ENCODE measurements at regions not wholly inside any gene's neighbourhood (a gene's known extent, or its start where the extent isn't known, plus 50 kb on each side); places are given as distances from the start of the nearest gene placed in this dataset.

DNA sequence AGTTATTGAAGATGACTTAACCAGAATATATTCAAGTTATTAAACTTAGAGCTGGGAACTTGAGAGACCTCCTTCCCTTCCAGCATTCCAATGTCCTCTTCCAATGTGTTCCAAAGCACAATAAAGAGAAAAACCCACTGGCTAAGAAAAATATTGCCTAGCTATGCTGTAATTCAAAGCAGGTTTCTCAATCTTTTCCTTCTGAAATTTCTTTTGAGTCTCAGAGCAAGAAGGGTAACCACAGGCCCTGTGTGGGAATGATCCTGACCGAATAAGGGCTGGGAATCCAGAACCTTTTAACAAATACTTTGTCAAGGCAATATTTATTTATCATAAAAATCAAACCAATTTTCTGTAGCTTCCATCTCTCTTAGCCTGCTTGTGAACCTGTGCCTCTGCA, 150.7 kb upstream of the SFRP2 start:
- ChIA-PET POLR2A (ENCODE audit: low non-redundant PET) (no interaction called here), CTCF (no interaction called here)
- Histone ChIP-seq H3K4me1 (ENCODE audit: insufficient read depth, low read length, poor library complexity, severe bottlenecking) (no peaks in the 10 kb centered on the region), H3K36me3 (ENCODE audit: insufficient read depth, low read length, poor library complexity, severe bottlenecking) (no peaks in the 10 kb centered on the region), H3K4me3 (ENCODE audit: low read depth, low read length, poor library complexity, severe bottlenecking) (no peak overlapping the region), H3K27ac (ENCODE audit: low read depth, low read length, poor library complexity, severe bottlenecking) (no peak overlapping the region), H3K27me3 (replicated peaks; ENCODE audit: insufficient read depth, low read depth, low read length, poor library complexity) (no peaks in the 10 kb centered on the region), H3K9me3 (ENCODE audit: low read depth, low read length, poor library complexity, severe bottlenecking) (no peaks in the 10 kb centered on the region)
- TF ChIP-seq, protein P1, sequence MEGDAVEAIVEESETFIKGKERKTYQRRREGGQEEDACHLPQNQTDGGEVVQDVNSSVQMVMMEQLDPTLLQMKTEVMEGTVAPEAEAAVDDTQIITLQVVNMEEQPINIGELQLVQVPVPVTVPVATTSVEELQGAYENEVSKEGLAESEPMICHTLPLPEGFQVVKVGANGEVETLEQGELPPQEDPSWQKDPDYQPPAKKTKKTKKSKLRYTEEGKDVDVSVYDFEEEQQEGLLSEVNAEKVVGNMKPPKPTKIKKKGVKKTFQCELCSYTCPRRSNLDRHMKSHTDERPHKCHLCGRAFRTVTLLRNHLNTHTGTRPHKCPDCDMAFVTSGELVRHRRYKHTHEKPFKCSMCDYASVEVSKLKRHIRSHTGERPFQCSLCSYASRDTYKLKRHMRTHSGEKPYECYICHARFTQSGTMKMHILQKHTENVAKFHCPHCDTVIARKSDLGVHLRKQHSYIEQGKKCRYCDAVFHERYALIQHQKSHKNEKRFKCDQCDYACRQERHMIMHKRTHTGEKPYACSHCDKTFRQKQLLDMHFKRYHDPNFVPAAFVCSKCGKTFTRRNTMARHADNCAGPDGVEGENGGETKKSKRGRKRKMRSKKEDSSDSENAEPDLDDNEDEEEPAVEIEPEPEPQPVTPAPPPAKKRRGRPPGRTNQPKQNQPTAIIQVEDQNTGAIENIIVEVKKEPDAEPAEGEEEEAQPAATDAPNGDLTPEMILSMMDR (conservative IDR thresholded peaks at IDR 0.05; ENCODE audit: low read depth, low read length) = no peak
- no peak for TF ChIP-seq EZH2 (IDR thresholded peaks at IDR 0.05; ENCODE audit: borderline replicate concordance, low read depth, low read length, poor library complexity, severe bottlenecking)
- intact Hi-C loops (cut with micrococcal nuclease; ENCODE audit: unreplicated experiment) = no loop called here
- BruUV-seq (replicated peaks) = no TSS peak
- no peak for DNase-seq (ENCODE audit: low spot score)

DNA sequence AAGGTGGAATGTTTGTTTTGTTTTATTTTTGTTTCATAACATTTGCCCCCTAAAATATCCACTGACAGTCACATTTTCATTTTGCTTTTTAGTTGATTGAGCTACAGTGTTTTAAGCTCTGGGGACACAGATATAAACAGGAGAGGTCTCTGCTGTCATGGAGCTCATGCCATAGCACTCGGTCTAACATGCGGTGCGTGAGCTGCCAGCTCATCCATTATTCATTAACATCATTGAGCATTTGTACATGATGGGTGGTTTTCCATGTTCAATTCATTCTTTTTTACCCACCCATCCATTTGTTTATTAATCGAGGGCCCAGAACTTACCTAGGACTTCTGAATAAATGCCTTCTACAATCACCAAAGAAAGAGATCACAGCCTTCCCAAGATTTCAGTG, 150.1 kb upstream of the SFRP2 start:
- Histone ChIP-seq H3K27ac (ENCODE audit: low read depth, low read length, poor library complexity, severe bottlenecking) (no peak overlapping the region), H3K9me3 (ENCODE audit: low read depth, low read length, poor library complexity, severe bottlenecking) (no peaks in the 10 kb centered on the region), H3K4me1 (ENCODE audit: insufficient read depth, low read length, poor library complexity, severe bottlenecking) (no peaks in the 10 kb centered on the region), H3K27me3 (replicated peaks; ENCODE audit: insufficient read depth, low read depth, low read length, poor library complexity) (no peaks in the 10 kb centered on the region), H3K36me3 (ENCODE audit: insufficient read depth, low read length, poor library complexity, severe bottlenecking) (no peaks in the 10 kb centered on the region), H3K4me3 (ENCODE audit: low read depth, low read length, poor library complexity, severe bottlenecking) (no peak overlapping the region)
- ChIA-PET POLR2A (ENCODE audit: low non-redundant PET) (no interaction called here), CTCF (no interaction called here)
- no peak for DNase-seq (ENCODE audit: low spot score)
- BruUV-seq (replicated peaks) = no TSS peak
- intact Hi-C loops (cut with micrococcal nuclease; ENCODE audit: unreplicated experiment) = no loop called here
- TF ChIP-seq EZH2 (IDR thresholded peaks at IDR 0.05; ENCODE audit: borderline replicate concordance, low read depth, low read length, poor library complexity, severe bottlenecking) = no peak
- TF ChIP-seq, protein P1 (conservative IDR thresholded peaks at IDR 0.05; ENCODE audit: low read depth, low read length) = no peak

DNA sequence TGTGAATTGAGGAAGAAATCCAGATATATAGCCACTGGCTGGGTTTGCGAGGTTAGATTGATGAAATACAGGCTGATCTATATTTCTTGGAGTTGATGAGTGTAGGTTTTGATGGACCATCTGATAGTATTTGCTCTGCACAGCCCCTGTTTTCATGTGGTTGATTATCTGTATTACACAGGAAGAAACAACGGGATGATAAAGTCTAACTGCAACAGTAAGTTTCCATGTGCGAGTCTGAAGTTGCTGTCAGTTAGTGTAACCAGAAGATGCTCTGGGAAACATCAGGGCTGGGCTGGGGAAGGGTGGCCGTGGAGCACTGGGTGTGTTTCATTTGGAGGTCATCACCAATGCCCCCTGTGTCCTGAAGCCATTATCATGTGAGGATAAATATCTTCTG, 148.4 kb upstream of the SFRP2 start:
- Histone ChIP-seq H3K4me3 (ENCODE audit: low read depth, low read length, poor library complexity, severe bottlenecking) (no peak overlapping the region), H3K36me3 (ENCODE audit: insufficient read depth, low read length, poor library complexity, severe bottlenecking) (no peaks in the 10 kb centered on the region), H3K9me3 (ENCODE audit: low read depth, low read length, poor library complexity, severe bottlenecking) (no peaks in the 10 kb centered on the region), H3K27me3 (replicated peaks; ENCODE audit: insufficient read depth, low read depth, low read length, poor library complexity) (no peaks in the 10 kb centered on the region), H3K4me1 (ENCODE audit: insufficient read depth, low read length, poor library complexity, severe bottlenecking) (no peaks in the 10 kb centered on the region), H3K27ac (ENCODE audit: low read depth, low read length, poor library complexity, severe bottlenecking) (no peak overlapping the region)
- no TSS peak for BruUV-seq (replicated peaks)
- POLR2A ChIA-PET (ENCODE audit: low non-redundant PET) = no interaction called here
- intact Hi-C loops (cut with micrococcal nuclease; ENCODE audit: unreplicated experiment) = no loop called here
- CTCF ChIA-PET = no interaction called here
- DNase-seq (ENCODE audit: low spot score) = no peak
- TF ChIP-seq EZH2 (IDR thresholded peaks at IDR 0.05; ENCODE audit: borderline replicate concordance, low read depth, low read length, poor library complexity, severe bottlenecking) = no peak

DNA sequence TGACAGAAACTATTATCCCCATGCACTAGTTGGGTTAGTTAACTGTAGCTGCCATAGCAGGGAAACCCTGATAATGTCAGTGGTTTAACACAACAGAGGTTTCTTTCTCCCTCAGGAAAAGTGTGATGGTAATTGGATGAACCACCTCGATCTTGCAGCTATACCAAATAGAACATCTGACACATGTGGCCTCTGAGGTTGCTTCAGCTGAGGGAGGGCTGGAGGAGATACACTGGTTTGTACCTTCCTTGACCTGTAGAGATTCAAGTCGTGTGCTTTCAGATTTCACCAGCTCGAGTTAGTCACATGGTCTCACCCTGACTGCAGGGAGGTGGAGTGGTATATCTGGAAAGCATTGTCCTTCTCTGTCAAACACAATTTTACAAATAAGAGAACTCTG, 147.2 kb upstream of the SFRP2 start:
- Histone ChIP-seq H3K36me3 (ENCODE audit: insufficient read depth, low read length, poor library complexity, severe bottlenecking) (no peaks in the 10 kb centered on the region), H3K4me3 (ENCODE audit: low read depth, low read length, poor library complexity, severe bottlenecking) (no peak overlapping the region), H3K27me3 (replicated peaks; ENCODE audit: insufficient read depth, low read depth, low read length, poor library complexity) (no peaks in the 10 kb centered on the region), H3K9me3 (ENCODE audit: low read depth, low read length, poor library complexity, severe bottlenecking) (no peaks in the 10 kb centered on the region), H3K27ac (ENCODE audit: low read depth, low read length, poor library complexity, severe bottlenecking) (no peak overlapping the region), H3K4me1 (ENCODE audit: insufficient read depth, low read length, poor library complexity, severe bottlenecking) (no peaks in the 10 kb centered on the region)
- intact Hi-C loops (cut with micrococcal nuclease; ENCODE audit: unreplicated experiment) = no loop called here
- TF ChIP-seq, protein P1 (conservative IDR thresholded peaks at IDR 0.05; ENCODE audit: low read depth, low read length) = no peak
- TF ChIP-seq EZH2 (IDR thresholded peaks at IDR 0.05; ENCODE audit: borderline replicate concordance, low read depth, low read length, poor library complexity, severe bottlenecking) = no peak
- CTCF ChIA-PET = no interaction called here
- no peak for DNase-seq (ENCODE audit: low spot score)
- BruUV-seq (replicated peaks) = no TSS peak
- POLR2A ChIA-PET (ENCODE audit: low non-redundant PET) = no interaction called here
